ENCODE measurements at regions not wholly inside any gene's neighbourhood (a gene's known extent, or its start where the extent isn't known, plus 50 kb on each side); places are given as distances from the start of the nearest gene placed in this dataset.
"Not testable (repeated sequence)": the region's sequence is repeated elsewhere in the genome, so short reads cannot be mapped to it uniquely, and the experiment has no call there.

- no peak overlapping the region for H3K27ac ChIP-seq (ENCODE audit: low read length)
- H3K9me3 ChIP-seq (ENCODE audit: control insufficient read depth in 1 of 2, low read length in 2 of 2), result no peaks in the 10 kb centered on the region
- no peaks in the 10 kb centered on the region for H3K36me3 ChIP-seq (ENCODE audit: control insufficient read depth in 1 of 2, insufficient read depth in 2 of 2, low read length in 2 of 2)
- no peaks in the 10 kb centered on the region for H3K4me1 ChIP-seq (ENCODE audit: control insufficient read depth in 1 of 2, insufficient read depth in 2 of 2, low read length in 2 of 2)
- no peaks in the 10 kb centered on the region for H3K27me3 ChIP-seq (ENCODE audit: low read depth, low read length)
- no peak overlapping the region for H3K4me3 ChIP-seq (ENCODE audit: low read depth in 1 of 2, low read length in 2 of 2)
Measured at GRCh38 chr15:38828031-38828532, 263.5 kb upstream of the RASGRP1 start.

- H3K36me3 ChIP-seq (ENCODE audit: control insufficient read depth in 1 of 2, insufficient read depth in 2 of 2, low read length in 2 of 2), result no peaks in the 10 kb centered on the region
- no peaks in the 10 kb centered on the region for H3K9me3 ChIP-seq (ENCODE audit: control insufficient read depth in 1 of 2, low read length in 2 of 2)
- no peaks in the 10 kb centered on the region for H3K27me3 ChIP-seq (ENCODE audit: low read depth, low read length)
- H3K4me3 ChIP-seq (ENCODE audit: low read depth in 1 of 2, low read length in 2 of 2), result no peak overlapping the region
- H3K27ac ChIP-seq (ENCODE audit: low read length), result no peak overlapping the region
- H3K4me1 ChIP-seq (ENCODE audit: control insufficient read depth in 1 of 2, insufficient read depth in 2 of 2, low read length in 2 of 2), result no peaks in the 10 kb centered on the region
Measured at GRCh38 chr15:38829086-38829485, 264.5 kb upstream of the RASGRP1 start.

- Histone ChIP-seq H3K4me3 (ENCODE audit: low read depth in 1 of 2, low read length in 2 of 2) (no peak overlapping the region), H3K27me3 (ENCODE audit: low read depth, low read length) (no peaks in the 10 kb centered on the region), H3K4me1 (ENCODE audit: control insufficient read depth in 1 of 2, insufficient read depth in 2 of 2, low read length in 2 of 2) (no peaks in the 10 kb centered on the region), H3K36me3 (ENCODE audit: control insufficient read depth in 1 of 2, insufficient read depth in 2 of 2, low read length in 2 of 2) (no peaks in the 10 kb centered on the region), H3K27ac (ENCODE audit: low read length) (no peak overlapping the region), H3K9me3 (ENCODE audit: control insufficient read depth in 1 of 2, low read length in 2 of 2) (no peaks in the 10 kb centered on the region)
Measured at GRCh38 chr15:38842226-38842625, 277.6 kb upstream of the RASGRP1 start.

DNA sequence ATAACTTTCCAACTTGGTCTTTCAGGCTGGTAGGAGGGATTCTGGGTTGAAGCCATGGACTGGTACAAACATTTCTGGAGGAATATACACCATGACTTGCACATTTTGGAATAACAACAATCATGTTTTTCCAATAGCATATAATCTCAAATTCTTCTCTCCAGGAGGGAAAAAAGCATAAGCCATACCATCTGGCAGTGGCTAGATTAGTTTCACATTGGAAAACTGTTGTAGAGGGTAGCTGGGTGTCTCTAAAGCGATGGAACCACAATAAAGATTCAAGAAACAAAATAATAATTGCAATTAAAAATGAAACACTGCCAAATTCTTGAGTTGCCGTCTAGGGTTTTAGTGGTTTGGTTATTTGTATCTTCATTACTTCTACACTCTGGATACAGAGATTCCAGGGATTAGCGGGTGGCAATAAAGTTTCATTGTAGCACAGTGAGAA, 278.5 kb upstream of the RASGRP1 start:
- H3K9me3 ChIP-seq (ENCODE audit: control insufficient read depth in 1 of 2, low read length in 2 of 2), result no peaks in the 10 kb centered on the region
- H3K36me3 ChIP-seq (ENCODE audit: control insufficient read depth in 1 of 2, insufficient read depth in 2 of 2, low read length in 2 of 2), result no peaks in the 10 kb centered on the region
- no peak overlapping the region for H3K27ac ChIP-seq (ENCODE audit: low read length)
- no peaks in the 10 kb centered on the region for H3K4me1 ChIP-seq (ENCODE audit: control insufficient read depth in 1 of 2, insufficient read depth in 2 of 2, low read length in 2 of 2)
- no peak overlapping the region for H3K4me3 ChIP-seq (ENCODE audit: low read depth in 1 of 2, low read length in 2 of 2)
- H3K27me3 ChIP-seq (ENCODE audit: low read depth, low read length), result no peaks in the 10 kb centered on the region

DNA sequence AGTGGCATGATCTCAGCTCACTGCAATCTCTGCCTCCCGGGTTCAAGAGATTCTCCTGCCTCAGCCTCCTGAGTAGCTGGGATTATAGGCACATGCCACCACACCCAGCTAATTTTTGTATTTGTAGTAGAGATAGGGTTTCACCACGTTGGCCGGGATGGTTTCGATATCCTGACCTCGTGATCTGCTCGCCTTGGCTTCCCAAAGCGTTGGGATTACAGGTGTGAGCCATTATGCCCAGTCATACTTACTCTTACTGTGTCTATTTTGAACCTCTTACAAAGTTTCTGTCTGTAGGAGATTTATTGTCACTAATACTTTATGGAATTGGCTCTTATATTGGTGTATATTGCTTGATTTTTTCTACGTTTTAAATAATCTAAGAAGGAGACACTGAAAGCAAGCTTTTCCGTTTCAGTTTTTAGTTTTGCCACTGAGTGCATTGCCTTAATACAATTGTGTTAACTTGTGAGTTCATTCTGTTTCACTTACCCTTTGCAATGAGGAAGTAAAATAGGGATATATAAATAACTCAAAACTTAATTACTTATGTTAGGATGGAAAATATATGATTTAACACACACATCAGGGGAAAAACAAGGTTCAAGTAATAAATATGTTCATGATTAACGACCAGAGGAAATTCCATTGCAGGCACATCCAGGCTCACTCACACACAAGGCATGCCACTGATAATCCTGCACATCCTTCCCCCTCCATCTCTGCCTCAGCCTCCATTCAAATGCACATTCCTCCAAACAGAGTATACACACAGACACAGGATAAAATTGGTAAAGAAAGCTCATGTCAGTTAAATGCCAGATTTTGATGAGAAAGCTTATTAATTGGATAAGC, 279.3 kb upstream of the RASGRP1 start:
- Histone ChIP-seq H3K9me3 (ENCODE audit: control insufficient read depth in 1 of 2, low read length in 2 of 2) (no peaks in the 10 kb centered on the region), H3K36me3 (ENCODE audit: control insufficient read depth in 1 of 2, insufficient read depth in 2 of 2, low read length in 2 of 2) (no peaks in the 10 kb centered on the region), H3K4me1 (ENCODE audit: control insufficient read depth in 1 of 2, insufficient read depth in 2 of 2, low read length in 2 of 2) (no peaks in the 10 kb centered on the region), H3K4me3 (ENCODE audit: low read depth in 1 of 2, low read length in 2 of 2) (no peak overlapping the region), H3K27ac (ENCODE audit: low read length) (no peak overlapping the region), H3K27me3 (ENCODE audit: low read depth, low read length) (no peaks in the 10 kb centered on the region)

- no peaks in the 10 kb centered on the region for H3K4me1 ChIP-seq (ENCODE audit: control insufficient read depth in 1 of 2, insufficient read depth in 2 of 2, low read length in 2 of 2)
Measured at GRCh38 chr15:38844736-38845135, 280.1 kb upstream of the RASGRP1 start.

DNA sequence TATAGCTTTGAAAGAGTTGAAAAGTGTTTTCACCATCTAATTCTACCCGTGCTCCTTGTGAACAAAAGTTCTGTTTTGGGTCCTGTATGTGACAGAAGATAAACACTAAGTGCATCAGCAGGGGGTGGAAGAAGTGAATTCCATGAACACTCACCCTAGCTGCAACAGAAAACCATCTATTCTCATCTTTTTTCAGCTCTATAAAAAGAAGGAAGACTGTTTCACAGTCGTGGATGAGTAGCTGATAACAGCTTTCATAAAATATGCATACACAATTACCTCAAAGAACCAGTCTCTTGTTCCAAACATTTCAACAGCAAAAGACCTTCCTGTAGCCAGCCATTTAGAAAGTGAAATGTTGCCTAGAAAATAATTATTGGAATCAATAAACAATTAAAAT, 281.7 kb upstream of the RASGRP1 start:
- no peaks in the 10 kb centered on the region for H3K9me3 ChIP-seq (ENCODE audit: control insufficient read depth in 1 of 2, low read length in 2 of 2)
- no peak overlapping the region for H3K27ac ChIP-seq (ENCODE audit: low read length)
- no peaks in the 10 kb centered on the region for H3K4me1 ChIP-seq (ENCODE audit: control insufficient read depth in 1 of 2, insufficient read depth in 2 of 2, low read length in 2 of 2)
- no peaks in the 10 kb centered on the region for H3K36me3 ChIP-seq (ENCODE audit: control insufficient read depth in 1 of 2, insufficient read depth in 2 of 2, low read length in 2 of 2)
- H3K4me3 ChIP-seq (ENCODE audit: low read depth in 1 of 2, low read length in 2 of 2), result no peak overlapping the region
- no peaks in the 10 kb centered on the region for H3K27me3 ChIP-seq (ENCODE audit: low read depth, low read length)

More at GRCh38 chr15:38844736-38845135, 280.1 kb upstream of the RASGRP1 start:
- no peak overlapping the region for H3K4me3 ChIP-seq (ENCODE audit: low read depth in 1 of 2, low read length in 2 of 2)
- no peaks in the 10 kb centered on the region for H3K27me3 ChIP-seq (ENCODE audit: low read depth, low read length)
- no peaks in the 10 kb centered on the region for H3K9me3 ChIP-seq (ENCODE audit: control insufficient read depth in 1 of 2, low read length in 2 of 2)
- no peaks in the 10 kb centered on the region for H3K36me3 ChIP-seq (ENCODE audit: control insufficient read depth in 1 of 2, insufficient read depth in 2 of 2, low read length in 2 of 2)
- no peak overlapping the region for H3K27ac ChIP-seq (ENCODE audit: low read length)

GRCh38 chr15:38847666-38848065, 283.1 kb upstream of the RASGRP1 start:
- no peaks in the 10 kb centered on the region for H3K4me1 ChIP-seq (ENCODE audit: control insufficient read depth in 1 of 2, insufficient read depth in 2 of 2, low read length in 2 of 2)
- no peak overlapping the region for H3K27ac ChIP-seq (ENCODE audit: low read length)
- H3K4me3 ChIP-seq (ENCODE audit: low read depth in 1 of 2, low read length in 2 of 2), result no peak overlapping the region
- H3K9me3 ChIP-seq (ENCODE audit: control insufficient read depth in 1 of 2, low read length in 2 of 2), result no peaks in the 10 kb centered on the region
- H3K27me3 ChIP-seq (ENCODE audit: low read depth, low read length), result no peaks in the 10 kb centered on the region
- no peaks in the 10 kb centered on the region for H3K36me3 ChIP-seq (ENCODE audit: control insufficient read depth in 1 of 2, insufficient read depth in 2 of 2, low read length in 2 of 2)

GRCh38 chr15:38849046-38849445, 284.4 kb upstream of the RASGRP1 start:
- Histone ChIP-seq H3K27ac (ENCODE audit: low read length) (no peak overlapping the region), H3K36me3 (ENCODE audit: control insufficient read depth in 1 of 2, insufficient read depth in 2 of 2, low read length in 2 of 2) (no peaks in the 10 kb centered on the region)

DNA sequence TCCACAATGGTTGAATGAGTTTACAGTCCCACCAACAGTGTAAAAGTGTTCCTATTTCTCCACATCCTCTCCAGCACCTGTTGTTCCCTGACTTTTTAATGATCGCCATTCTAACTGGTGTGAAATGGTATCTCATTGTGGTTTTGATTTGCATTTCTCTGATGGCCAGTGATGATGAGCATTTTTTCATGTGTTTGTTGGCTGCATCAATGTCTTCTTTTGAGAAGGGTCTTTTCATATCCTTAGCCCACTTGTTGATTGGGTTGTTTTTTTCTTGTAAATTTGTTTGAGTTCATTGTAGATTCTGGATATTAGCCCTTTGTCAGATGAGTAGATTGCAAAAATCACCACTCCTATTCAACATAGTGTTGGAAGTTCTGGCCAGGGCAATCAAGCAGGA, 287.6 kb upstream of the RASGRP1 start:
- H3K4me3 ChIP-seq (ENCODE audit: low read depth in 1 of 2, low read length in 2 of 2); H3K36me3 ChIP-seq (ENCODE audit: control insufficient read depth in 1 of 2, insufficient read depth in 2 of 2, low read length in 2 of 2); H3K4me1 ChIP-seq (ENCODE audit: control insufficient read depth in 1 of 2, insufficient read depth in 2 of 2, low read length in 2 of 2); H3K9me3 ChIP-seq (ENCODE audit: control insufficient read depth in 1 of 2, low read length in 2 of 2); H3K27me3 ChIP-seq (ENCODE audit: low read depth, low read length); H3K27ac ChIP-seq (ENCODE audit: low read length): not testable (repeated sequence)

More at GRCh38 chr15:38849046-38849445, 284.4 kb upstream of the RASGRP1 start:
- H3K9me3 ChIP-seq (ENCODE audit: control insufficient read depth in 1 of 2, low read length in 2 of 2), result no peaks in the 10 kb centered on the region
- no peaks in the 10 kb centered on the region for H3K27me3 ChIP-seq (ENCODE audit: low read depth, low read length)
- H3K4me1 ChIP-seq (ENCODE audit: control insufficient read depth in 1 of 2, insufficient read depth in 2 of 2, low read length in 2 of 2), result no peaks in the 10 kb centered on the region
- H3K4me3 ChIP-seq (ENCODE audit: low read depth in 1 of 2, low read length in 2 of 2), result no peak overlapping the region

DNA sequence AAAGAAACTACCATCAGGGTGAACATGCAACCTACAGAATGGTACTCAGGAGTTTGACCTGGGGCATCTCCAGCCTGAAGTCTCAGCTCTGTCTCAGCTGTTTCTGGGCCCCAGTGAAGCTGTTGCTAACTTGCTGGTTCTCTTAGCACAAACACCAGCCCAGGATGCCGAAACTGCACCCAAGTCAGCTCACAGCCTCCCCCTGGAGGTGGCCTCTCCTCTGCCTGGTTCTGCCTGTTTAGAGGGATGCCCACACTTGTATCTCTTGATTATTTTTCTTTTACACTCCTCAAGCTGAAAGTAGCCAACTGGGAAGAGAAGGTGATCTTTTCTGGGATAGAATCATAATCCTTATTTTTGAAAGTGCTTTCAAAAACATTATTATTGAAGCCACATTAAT, 289.0 kb upstream of the RASGRP1 start:
- H3K9me3 ChIP-seq (ENCODE audit: control insufficient read depth in 1 of 2, low read length in 2 of 2), result no peaks in the 10 kb centered on the region
- no peak overlapping the region for H3K4me3 ChIP-seq (ENCODE audit: low read depth in 1 of 2, low read length in 2 of 2)
- no peak overlapping the region for H3K27ac ChIP-seq (ENCODE audit: low read length)
- H3K36me3 ChIP-seq (ENCODE audit: control insufficient read depth in 1 of 2, insufficient read depth in 2 of 2, low read length in 2 of 2), result no peaks in the 10 kb centered on the region
- H3K27me3 ChIP-seq (ENCODE audit: low read depth, low read length), result no peaks in the 10 kb centered on the region
- no peaks in the 10 kb centered on the region for H3K4me1 ChIP-seq (ENCODE audit: control insufficient read depth in 1 of 2, insufficient read depth in 2 of 2, low read length in 2 of 2)

- Histone ChIP-seq H3K4me1 (ENCODE audit: control insufficient read depth in 1 of 2, insufficient read depth in 2 of 2, low read length in 2 of 2) (no peaks in the 10 kb centered on the region), H3K4me3 (ENCODE audit: low read depth in 1 of 2, low read length in 2 of 2) (no peak overlapping the region), H3K36me3 (ENCODE audit: control insufficient read depth in 1 of 2, insufficient read depth in 2 of 2, low read length in 2 of 2) (no peaks in the 10 kb centered on the region), H3K27me3 (ENCODE audit: low read depth, low read length) (no peaks in the 10 kb centered on the region), H3K27ac (ENCODE audit: low read length) (no peak overlapping the region), H3K9me3 (ENCODE audit: control insufficient read depth in 1 of 2, low read length in 2 of 2) (no peaks in the 10 kb centered on the region)
Measured at GRCh38 chr15:38854506-38854905, 289.9 kb upstream of the RASGRP1 start.

All from muscle layer of duodenum (tissue), 2 donors.